ENCODE measurements at regions not wholly inside any gene's neighbourhood (a gene's known extent, or its start where the extent isn't known, plus 50 kb on each side); places are given as distances from the start of the nearest gene placed in this dataset.

DNA sequence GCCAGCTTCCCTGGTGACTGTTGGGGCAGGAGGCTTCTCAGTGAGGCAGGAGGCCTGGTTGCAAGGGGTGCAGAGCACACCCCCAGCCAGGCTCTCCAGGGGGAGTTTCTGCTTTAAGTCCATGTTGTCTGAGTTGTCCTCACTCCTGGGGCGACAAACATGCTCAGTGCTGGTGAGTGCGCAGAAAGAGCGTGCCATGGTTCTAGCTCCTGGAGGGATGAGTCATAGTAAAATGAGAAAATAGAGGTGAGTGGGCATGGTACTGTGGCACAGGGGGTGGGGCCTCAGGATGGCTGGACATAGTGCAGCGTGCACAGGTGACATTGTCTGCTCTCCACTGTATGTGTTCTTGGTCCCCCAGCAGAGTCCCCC is 457.2 kb upstream of the HS6ST1 start:
- no peak for TF ChIP-seq ZNF274 (IDR thresholded peaks at IDR 0.05; ENCODE audit: low read depth, low read length)

DNA sequence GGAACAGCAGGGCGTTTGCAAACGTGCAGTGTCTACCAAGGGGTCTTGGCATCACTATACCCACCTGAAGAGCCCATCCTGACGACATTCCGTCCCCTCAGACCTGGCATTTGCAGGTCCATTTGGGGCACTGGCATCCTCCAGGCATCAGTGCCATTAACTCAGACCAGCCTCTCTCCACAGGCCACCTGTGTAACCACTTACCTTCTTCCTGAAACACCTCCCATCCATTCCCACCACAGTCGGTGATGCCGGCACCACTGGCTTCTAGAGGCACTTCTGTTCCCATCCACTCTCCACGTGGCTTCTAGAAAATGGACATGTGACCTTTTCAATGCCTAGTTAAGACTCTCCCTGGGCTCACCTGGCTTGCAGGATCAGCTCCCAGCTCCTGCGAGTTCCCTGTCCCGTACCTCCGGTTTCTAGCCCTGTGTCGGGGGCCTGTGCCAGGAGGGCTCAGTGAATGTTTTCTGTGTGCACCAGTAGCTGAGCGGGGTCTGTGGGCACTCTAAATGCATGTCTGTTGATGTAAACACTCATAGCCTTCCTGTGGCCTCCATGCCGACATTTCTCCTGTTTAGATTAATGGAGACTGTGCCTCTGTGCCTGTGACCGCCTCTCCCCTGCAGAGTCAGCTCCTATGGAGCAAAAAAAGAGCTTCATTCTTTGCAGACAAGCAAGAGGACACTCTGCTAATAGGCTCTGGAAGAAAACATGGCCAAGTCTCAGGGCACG is 458.0 kb upstream of the HS6ST1 start:
- no peak overlapping the region for H3K4me3 ChIP-seq (ENCODE audit: low read length)
- no peak for TF ChIP-seq ZNF274 (IDR thresholded peaks at IDR 0.05; ENCODE audit: low read depth, low read length)

More for the DNA sequence above, 457.2 kb upstream of the HS6ST1 start:
- H3K4me3 ChIP-seq (ENCODE audit: low read length), result no peak overlapping the region

DNA sequence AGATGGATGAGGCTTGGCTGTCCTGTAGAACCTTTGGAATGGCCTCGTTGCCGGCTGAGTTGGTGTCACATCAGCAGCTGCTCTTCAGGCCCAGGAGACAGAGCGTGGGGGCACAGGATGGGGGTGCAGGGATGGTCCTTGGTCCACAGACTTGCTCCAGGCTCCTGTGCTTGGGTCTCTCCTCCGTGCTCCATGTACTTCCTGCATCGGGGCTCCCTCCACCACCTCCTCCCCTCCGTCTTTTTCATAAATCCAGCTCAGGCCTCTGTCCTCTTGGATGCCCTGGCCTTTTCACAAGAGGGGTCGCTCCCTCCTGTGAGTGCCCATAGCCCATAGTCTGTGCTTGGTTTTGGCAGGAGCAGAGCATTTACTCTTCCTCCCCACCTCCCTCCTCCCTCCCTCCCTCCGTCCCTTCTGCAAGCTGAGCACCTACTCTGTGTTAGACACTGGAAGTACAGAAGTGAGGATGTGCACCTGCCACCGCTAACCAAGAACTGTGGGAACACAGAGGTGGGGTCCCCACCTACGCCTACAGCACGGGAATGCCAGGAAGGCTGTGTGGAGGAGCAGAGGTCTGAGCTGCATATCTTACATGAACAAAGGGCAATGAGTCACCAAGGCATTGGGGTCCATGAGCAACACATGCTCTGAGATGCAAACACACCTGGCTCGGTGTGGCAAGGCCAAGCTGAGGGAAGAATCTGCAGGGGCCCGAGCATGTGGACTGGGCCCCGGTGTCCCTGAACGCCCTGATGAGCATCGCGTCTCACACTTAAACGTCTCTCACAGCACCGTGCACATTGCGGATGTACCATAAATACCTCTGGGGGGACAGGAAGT is 458.7 kb upstream of the HS6ST1 start:
- no peak overlapping the region for H3K4me3 ChIP-seq (ENCODE audit: low read length)
- TF ChIP-seq ZNF274 (IDR thresholded peaks at IDR 0.05; ENCODE audit: low read depth, low read length), result no peak

DNA sequence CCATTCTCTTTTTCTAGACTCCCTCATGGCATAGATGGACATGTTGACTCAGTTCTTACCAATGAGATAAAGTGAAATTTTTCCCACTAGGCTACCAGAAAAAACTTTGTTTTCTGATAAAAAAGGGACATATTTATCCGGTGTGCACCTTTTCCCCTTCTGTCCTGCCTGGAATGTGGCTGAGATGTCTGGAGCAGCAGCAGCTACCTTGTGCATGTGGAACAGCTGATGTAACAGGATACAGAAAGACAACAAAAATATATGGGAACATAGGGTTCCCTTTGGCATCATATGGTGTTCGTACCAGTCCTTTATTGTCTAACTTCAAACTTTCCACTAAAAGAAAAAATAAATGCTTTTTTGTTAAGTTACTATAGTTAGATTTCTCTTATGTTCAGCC is 460.2 kb upstream of the HS6ST1 start:
- no peak overlapping the region for H3K4me3 ChIP-seq (ENCODE audit: low read length)
- no peak for TF ChIP-seq ZNF274 (IDR thresholded peaks at IDR 0.05; ENCODE audit: low read depth, low read length)

DNA sequence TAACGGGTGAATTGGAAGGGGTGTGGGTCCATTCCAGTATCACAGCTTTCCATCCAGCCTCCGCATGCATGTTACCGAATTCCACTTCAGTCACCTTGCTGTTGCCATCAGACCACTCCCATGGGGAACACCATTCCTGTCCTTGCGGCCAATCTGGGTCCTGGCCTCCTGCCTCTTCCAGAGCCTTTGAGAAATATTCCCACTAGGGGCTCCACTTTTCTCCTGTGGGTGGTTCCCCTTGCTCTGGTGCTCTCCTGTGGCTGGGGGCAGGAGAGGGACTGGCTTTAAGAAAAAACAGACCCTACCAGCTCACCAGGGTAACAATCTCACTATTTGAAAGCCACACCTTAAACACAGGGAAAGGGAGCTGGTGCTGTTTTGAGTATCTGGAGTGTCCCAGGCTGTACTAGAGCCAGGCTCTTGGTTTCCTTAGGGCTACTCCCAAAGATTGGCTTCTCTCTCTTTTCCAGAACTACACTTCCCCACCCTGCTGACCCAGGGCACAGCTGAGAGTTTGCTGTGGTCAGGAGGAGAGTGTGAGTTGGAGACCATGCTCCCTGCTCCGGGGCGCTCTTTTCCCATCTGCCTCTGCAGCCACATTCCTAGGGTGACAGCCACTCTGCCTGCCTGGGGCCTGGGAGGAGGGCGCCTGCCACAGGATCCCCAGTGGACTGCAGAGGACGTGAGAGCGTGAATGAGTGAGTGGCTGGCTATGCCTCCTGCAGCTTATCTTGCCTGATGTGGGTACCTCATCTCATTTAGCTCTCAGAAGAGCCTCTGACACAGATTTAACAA is 460.8 kb upstream of the HS6ST1 start:
- no peak overlapping the region for H3K4me3 ChIP-seq (ENCODE audit: low read length)
- TF ChIP-seq ZNF274 (IDR thresholded peaks at IDR 0.05; ENCODE audit: low read depth, low read length), result no peak

DNA sequence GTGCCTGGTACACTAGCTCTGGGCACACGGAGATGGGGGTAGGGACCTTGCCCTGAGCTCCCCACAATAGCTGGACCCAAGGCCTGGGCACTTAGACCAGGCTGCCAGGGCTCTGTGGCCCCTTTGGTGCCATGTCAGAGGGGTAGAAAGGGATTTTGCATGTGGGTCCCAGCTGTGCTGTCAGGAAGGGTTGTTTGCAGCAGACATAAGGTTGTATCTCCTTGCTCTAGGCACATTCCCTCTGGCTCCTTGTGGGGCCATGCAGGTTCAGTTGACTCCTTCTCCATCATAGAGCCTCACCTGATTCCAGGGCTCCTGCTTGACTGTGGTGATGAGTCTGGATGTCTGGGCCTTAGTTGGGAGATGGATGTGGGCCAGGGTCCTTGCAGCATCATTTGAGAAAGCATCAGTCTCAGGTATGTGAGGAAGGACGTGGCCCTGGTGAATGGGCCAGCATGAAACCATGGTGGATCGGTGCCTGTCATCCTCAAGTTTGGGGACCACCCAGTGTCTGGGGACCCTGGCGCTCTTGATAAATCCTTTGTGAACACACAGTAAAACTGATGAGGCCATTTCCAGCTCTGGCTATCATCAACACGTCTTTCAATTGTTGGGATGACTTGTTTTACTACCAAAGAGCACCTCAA is 461.9 kb upstream of the HS6ST1 start:
- no peak for TF ChIP-seq ZNF274 (IDR thresholded peaks at IDR 0.05; ENCODE audit: low read depth, low read length)
- no peak overlapping the region for H3K4me3 ChIP-seq (ENCODE audit: low read length)

DNA sequence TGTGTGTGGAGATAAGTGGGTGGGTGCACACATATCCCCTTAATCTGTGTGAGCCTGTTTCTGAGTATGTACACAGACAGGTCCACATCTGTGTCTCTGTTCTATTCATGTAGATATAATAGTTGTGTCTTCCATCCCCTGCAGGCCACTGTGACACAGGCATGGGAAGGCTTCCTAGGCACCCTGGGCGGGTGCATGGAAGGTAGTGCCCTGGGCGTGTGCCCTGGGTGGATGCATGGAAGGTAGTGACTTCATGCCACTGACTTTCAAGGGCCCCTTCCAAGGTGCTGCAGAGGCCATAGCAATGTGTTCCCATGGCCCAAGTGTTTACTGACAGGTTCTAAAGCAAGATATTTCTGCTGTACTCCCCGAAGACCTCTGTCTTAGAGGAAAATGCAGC is 462.5 kb upstream of the HS6ST1 start:
- no peak for TF ChIP-seq ZNF274 (IDR thresholded peaks at IDR 0.05; ENCODE audit: low read depth, low read length)
- no peak overlapping the region for H3K4me3 ChIP-seq (ENCODE audit: low read length)

DNA sequence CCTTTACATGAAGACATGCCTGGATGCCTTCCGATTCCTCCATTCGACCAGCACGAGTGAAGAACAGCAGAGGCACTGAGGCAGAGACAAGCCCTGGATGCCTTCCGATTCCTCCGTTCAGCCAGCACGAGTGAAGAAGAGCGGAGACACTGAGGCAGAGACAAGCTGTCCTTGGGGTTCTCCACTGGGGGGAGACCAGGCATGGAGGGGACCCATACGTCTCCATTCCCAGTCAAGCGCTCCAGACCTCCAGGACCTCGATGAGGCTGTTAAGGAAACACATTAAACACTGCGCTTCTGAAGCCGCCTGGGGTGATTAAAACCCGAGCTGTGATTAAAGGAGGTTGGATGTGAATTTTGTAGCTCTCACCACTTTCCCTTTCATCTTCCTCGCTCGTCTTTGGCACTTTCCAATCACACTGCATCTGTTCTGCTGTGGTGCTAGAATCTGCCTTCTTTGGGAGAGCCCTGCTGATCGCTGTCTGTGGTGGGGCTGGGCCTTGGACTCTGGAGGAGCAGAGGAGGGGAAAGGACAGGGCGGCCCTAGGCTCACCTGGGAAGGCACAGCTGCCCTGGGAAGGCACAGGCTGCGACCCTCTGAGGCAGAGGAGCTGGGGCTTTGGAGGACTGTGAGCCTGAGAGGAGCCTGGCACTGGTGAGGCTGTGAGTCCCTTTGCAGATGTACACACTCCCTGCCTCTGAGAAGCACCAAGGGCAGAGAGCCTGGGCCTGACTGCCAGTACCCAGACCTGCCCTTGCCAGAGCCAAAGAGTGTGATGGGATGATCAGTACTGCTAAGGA is 463.1 kb upstream of the HS6ST1 start:
- H3K4me3 ChIP-seq (ENCODE audit: low read length), result no peak overlapping the region
- no peak for TF ChIP-seq ZNF274 (IDR thresholded peaks at IDR 0.05; ENCODE audit: low read depth, low read length)

DNA sequence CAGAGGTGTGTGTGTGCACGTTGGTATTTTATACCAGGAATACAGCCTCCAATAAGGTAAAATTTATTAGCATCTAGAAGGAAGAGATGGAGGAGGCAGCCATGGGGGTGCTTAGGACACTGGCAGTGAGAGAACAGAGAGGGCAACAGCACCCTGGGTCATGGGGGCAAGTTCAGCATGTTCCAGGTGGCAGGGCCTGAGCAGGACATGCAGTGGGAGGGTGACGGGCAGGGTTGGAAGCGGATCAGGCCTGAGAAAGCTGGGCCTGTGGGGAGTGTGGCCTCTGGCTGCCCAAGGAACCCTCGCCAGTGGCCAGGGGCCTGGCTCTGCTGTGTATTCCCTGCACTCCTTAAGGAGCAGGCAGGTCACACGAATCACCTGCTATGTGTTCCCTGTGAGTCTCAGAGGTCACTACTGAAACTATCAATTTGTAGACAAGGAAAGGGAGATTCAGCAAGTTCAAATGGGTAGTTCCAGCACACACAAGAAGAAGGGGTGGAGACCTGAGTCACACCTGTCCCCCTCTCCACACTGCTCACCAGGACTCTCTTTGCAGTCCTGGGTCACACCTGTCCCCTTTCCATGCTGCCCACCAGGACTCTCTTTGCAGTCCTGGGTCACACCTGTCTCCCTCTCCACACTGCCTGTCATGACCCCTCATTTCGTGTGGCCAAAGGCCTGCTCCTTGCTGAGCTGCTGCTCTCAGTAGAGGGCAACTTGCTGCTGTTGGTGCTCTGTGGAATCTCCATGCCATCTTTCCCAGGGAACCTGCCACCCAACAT is 463.9 kb upstream of the HS6ST1 start:
- no peak for TF ChIP-seq ZNF274 (IDR thresholded peaks at IDR 0.05; ENCODE audit: low read depth, low read length)

DNA sequence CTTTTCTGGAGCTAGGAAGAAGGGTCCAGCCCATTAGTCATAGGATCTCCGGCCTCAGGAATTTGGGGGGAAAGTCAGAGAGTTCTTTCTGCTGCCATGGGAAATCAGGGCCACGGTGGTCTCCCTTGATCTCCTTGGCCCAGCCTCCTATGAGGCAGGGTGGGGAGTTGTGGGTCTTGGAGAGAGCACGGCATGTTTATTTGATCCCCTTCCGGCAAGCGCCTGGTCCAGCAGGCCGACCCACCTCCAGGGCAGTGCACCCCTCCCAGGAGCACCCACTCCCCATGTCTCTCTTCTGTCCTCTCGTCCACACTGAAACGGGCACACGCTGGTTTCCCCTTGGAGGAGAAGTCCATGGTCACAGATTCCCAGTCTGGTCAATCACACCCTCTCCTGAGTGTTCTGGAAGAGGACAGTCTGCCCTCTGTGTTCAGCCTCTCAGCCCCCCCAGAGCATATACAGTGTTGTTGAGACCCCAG is 464.6 kb upstream of the HS6ST1 start:
- H3K4me3 ChIP-seq (ENCODE audit: low read length), result no peak overlapping the region
- TF ChIP-seq ZNF274 (IDR thresholded peaks at IDR 0.05; ENCODE audit: low read depth, low read length), result no peak

More for the DNA sequence above, 463.9 kb upstream of the HS6ST1 start:
- no peak overlapping the region for H3K4me3 ChIP-seq (ENCODE audit: low read length)

DNA sequence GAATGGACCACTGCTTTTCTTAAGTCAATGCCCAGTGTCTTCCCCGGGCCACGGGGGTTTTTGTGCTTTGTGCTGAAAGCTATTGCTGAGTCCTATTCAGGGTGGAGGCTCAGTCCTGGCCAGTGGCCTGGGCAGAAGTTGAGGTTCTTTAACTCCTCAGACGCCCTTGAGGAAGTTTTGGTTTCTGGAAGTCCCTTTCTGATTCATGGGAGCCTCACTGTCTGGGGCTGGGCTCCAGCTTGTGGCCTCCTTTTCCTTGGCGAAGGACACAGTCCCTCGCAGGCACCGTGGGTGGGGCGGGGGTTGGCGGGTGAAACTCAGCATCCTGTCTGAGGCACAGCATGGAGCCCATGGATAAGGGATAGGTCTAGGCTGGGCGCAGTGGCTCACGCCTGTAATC is 465.2 kb upstream of the HS6ST1 start:
- no peak overlapping the region for H3K4me3 ChIP-seq (ENCODE audit: low read length)
- no peak for TF ChIP-seq ZNF274 (IDR thresholded peaks at IDR 0.05; ENCODE audit: low read depth, low read length)

DNA sequence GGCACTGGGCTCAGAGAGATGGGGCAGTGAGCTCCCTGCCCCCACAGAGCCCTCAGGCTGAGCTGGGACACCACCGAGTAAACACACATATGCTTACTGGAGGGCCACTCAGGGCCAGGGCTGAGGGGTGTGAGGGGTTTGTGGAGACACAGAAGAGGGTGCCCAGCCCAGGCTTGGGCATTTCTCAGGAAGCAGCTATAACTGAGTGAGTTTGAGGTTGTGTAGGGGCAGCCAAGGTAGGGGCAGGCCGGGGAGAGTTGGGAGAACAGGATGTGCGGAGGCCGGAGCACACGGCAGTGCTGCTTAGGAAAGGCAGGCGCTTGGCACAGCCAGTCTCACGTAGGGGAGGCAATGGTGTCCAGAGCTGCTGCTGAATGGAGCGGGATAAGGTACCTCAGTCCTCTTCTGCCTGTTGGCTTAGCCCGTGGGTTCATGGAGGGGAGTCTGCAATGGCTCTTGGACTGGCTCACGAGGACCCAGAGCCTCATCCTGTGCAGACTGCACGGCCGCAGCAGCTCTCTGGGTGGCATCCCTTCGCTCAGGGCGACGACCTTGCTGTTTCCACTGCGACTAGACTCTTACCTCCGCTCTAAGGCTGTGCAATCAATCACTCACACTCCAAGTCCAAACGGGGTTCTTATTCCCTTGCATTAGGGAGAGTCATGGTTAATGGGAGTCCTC is 466.1 kb upstream of the HS6ST1 start:
- TF ChIP-seq ZNF274 (IDR thresholded peaks at IDR 0.05; ENCODE audit: low read depth, low read length), result no peak
- H3K4me3 ChIP-seq (ENCODE audit: low read length), result no peak overlapping the region

Measured in GM08714 (cell line).